ENCODE measurements at regions not wholly inside any gene's neighbourhood (a gene's known extent, or its start where the extent isn't known, plus 50 kb on each side); places are given as distances from the start of the nearest gene placed in this dataset.

DNA sequence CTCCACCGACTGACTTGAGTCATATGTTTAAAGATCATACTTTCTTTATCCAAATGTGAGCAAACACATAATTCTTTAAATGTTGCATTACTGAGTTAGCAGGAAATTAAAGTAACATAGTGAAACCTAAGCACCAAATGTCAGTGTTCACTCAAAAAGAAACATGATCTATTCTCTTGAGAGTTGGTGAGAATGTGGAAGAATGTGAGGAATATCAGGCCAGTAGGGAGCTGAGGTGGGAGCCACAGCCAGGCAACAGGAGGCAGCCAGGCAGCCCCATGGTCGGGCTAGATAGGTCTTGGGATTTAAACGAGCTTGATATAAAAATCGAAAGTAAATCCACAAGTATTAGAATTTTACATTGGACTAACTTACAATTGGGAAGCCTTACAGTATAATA, 198.1 kb upstream of the SH3BP4 start:
- BruUV-seq (replicated peaks) = no TSS peak
- no peaks in the 10 kb centered on the region for H3K27me3 ChIP-seq (replicated peaks in 1 of 2; ENCODE audit: control insufficient read depth in 2 of 2, insufficient read depth in 2 of 2, low read length in 1 of 2)
- no peaks in the 10 kb centered on the region for H3K79me2 ChIP-seq (ENCODE audit: control insufficient read depth, insufficient read depth, low read length)
- ChIA-PET POLR2A (no interaction called here), CTCF (no interaction called here), SMC1A (ENCODE audit: uncharacterized antibody, unreplicated experiment) (no interaction called here), RAD21 (ENCODE audit: unreplicated experiment) (no interaction called here)
- intact Hi-C loops (cut with micrococcal nuclease; ENCODE audit: unreplicated experiment) = no loop called here
- no peak for FAIRE-seq
- H3K27ac ChIP-seq (ENCODE audit: control insufficient read depth, insufficient read depth) = no peak overlapping the region
- no peaks in the 10 kb centered on the region for H4K20me1 ChIP-seq (ENCODE audit: control insufficient read depth, insufficient read depth)
- in situ Hi-C loops (cut with MboI) = no loop called here
- H3K36me3 ChIP-seq (ENCODE audit: control insufficient read depth in 2 of 2, insufficient read depth in 2 of 2, low read length in 1 of 2) = no peaks in the 10 kb centered on the region
- H3K9me3 ChIP-seq (replicated peaks; ENCODE audit: control insufficient read depth, insufficient read depth, low read length) = no peaks in the 10 kb centered on the region
- no peak overlapping the region for H3K9ac ChIP-seq (ENCODE audit: control insufficient read depth, insufficient read depth, low read length)
- no peak overlapping the region for H3K4me2 ChIP-seq (ENCODE audit: control insufficient read depth, insufficient read depth)
- DNase-seq (ENCODE audit: low read depth, low spot score) = no peak
- no peak overlapping the region for H2AFZ ChIP-seq (ENCODE audit: control insufficient read depth, low read depth, low read length)
- no peak for ATAC-seq
- WGBS (ENCODE audit: insufficient coverage, insufficient replicate concordance, low lambda C conversion rate, missing lambda C conversion rate) = under 1% methylated on average over 4 of the region's 4 CpGs
- TF ChIP-seq HCFC1 (IDR thresholded peaks at IDR 0.05; ENCODE audit: low read length) = no peak
- no peak for TF ChIP-seq MEF2B (IDR thresholded peaks at IDR 0.05; ENCODE audit: partially characterized antibody, poor library complexity, severe bottlenecking)
- no peak for TF ChIP-seq NR2C2 (IDR thresholded peaks at IDR 0.05; ENCODE audit: borderline replicate concordance, control insufficient read depth, insufficient read length, low read depth)
- no peak for TF ChIP-seq CREM (IDR thresholded peaks at IDR 0.05; ENCODE audit: low read depth)
- no peak for TF ChIP-seq CBFB (IDR thresholded peaks at IDR 0.05; ENCODE audit: low read depth)
- no peak for TF ChIP-seq STAT3 (IDR thresholded peaks at IDR 0.05; ENCODE audit: low read depth, low read length)
- TF ChIP-seq SPI1 (IDR thresholded peaks at IDR 0.05; ENCODE audit: borderline replicate concordance, insufficient read depth, low read depth, low read length) = no peak
- no peak for TF ChIP-seq MTA2 (IDR thresholded peaks at IDR 0.05; ENCODE audit: low read depth)
- TF ChIP-seq SMAD1 (IDR thresholded peaks at IDR 0.05; ENCODE audit: low read depth, partially characterized antibody) = no peak
- no peaks in the 10 kb centered on the region for H3K4me1 ChIP-seq (ENCODE audit: control insufficient read depth, insufficient read depth, low read length)
- no peak overlapping the region for H3K4me3 ChIP-seq

DNA sequence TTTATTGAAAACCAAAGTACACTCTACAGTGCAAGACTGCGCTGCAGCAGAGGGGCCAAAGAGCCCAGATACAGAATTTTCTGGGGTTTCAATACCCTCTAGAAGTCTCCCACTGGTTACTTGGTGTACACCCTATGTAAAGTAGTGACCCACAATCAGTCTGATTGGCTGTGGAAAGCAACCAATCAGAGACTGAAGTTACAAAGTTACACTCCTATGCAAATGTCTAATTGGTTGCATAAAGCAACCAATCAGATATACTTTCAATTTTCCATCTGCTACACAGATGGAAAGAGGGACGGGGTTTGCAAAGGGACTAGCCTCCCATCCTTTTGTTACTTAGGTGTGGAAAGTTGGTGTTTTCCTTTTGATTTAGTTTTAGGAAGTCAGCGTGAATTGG, 198.9 kb upstream of the SH3BP4 start:
- H3K4me3 ChIP-seq = no peak overlapping the region
- H3K9me3 ChIP-seq (replicated peaks; ENCODE audit: control insufficient read depth, insufficient read depth, low read length) = no peaks in the 10 kb centered on the region
- no peaks in the 10 kb centered on the region for H3K27me3 ChIP-seq (replicated peaks in 1 of 2; ENCODE audit: control insufficient read depth in 2 of 2, insufficient read depth in 2 of 2, low read length in 1 of 2)
- ChIA-PET SMC1A (ENCODE audit: uncharacterized antibody, unreplicated experiment) (no interaction called here), RAD21 (ENCODE audit: unreplicated experiment) (no interaction called here), POLR2A (no interaction called here), CTCF (no interaction called here)
- TF ChIP-seq NRF1 (conservative IDR thresholded peaks at IDR 0.05; ENCODE audit: low read depth, low read length) (no peak), RAD51 (IDR thresholded peaks at IDR 0.05) (no peak), SRF (IDR thresholded peaks at IDR 0.05; ENCODE audit: low read depth in 2 of 2, low read length in 2 of 2) (no peak), PAX8 (IDR thresholded peaks at IDR 0.05) (no peak), SP1 (IDR thresholded peaks at IDR 0.05; ENCODE audit: low read depth, low read length) (no peak), WRNIP1 (IDR thresholded peaks at IDR 0.05; ENCODE audit: borderline replicate concordance, low read depth, low read length) (no peak), ASH2L (IDR thresholded peaks at IDR 0.05; ENCODE audit: borderline replicate concordance, low read depth) (no peak), EED (IDR thresholded peaks at IDR 0.05; ENCODE audit: low read depth) (no peak), ZNF217 (IDR thresholded peaks at IDR 0.05) (no peak), JUND (IDR thresholded peaks at IDR 0.05; ENCODE audit: low read depth, low read length) (no peak)
- no peak overlapping the region for H3K4me2 ChIP-seq (ENCODE audit: control insufficient read depth, insufficient read depth)
- H3K36me3 ChIP-seq (ENCODE audit: control insufficient read depth in 2 of 2, insufficient read depth in 2 of 2, low read length in 1 of 2) = no peaks in the 10 kb centered on the region
- no peak overlapping the region for H2AFZ ChIP-seq (ENCODE audit: control insufficient read depth, low read depth, low read length)
- no peak overlapping the region for H3K9ac ChIP-seq (ENCODE audit: control insufficient read depth, insufficient read depth, low read length)
- no peaks in the 10 kb centered on the region for H4K20me1 ChIP-seq (ENCODE audit: control insufficient read depth, insufficient read depth)
- DNase-seq (ENCODE audit: low read depth, low spot score) (no peak), ATAC-seq (no peak), FAIRE-seq (no peak)
- H3K79me2 ChIP-seq (ENCODE audit: control insufficient read depth, insufficient read depth, low read length) = no peaks in the 10 kb centered on the region
- in situ Hi-C loops (cut with MboI) (no loop called here), intact Hi-C loops (cut with micrococcal nuclease; ENCODE audit: unreplicated experiment) (no loop called here)
- WGBS (ENCODE audit: insufficient coverage, insufficient replicate concordance, low lambda C conversion rate, missing lambda C conversion rate) = 28% methylated on average over 3 of the region's 3 CpGs
- H3K27ac ChIP-seq (ENCODE audit: control insufficient read depth, insufficient read depth) = no peak overlapping the region
- no TSS peak for BruUV-seq (replicated peaks)
- no peaks in the 10 kb centered on the region for H3K4me1 ChIP-seq (ENCODE audit: control insufficient read depth, insufficient read depth, low read length)
